ENCODE measurements at regions not wholly inside any gene's neighbourhood (a gene's known extent, or its start where the extent isn't known, plus 50 kb on each side); places are given as distances from the start of the nearest gene placed in this dataset.

GRCh38 chr5:54822324-54822687 lies 163.1 kb downstream of the ESM1 start:
- Histone ChIP-seq H3K27me3 (no peaks in the 10 kb centered on the region), H3K36me3 (no peaks in the 10 kb centered on the region), H3K9me3 (no peaks in the 10 kb centered on the region), H3K4me3 (no peak overlapping the region), H3K27ac (peak overlapping the region; percentile 79 to 80), H3K4me1 (peaks cover 0 to 70% (median 27%) of the 10 kb centered on the region in 4 donors)
- TF ChIP-seq CTCF (IDR thresholded peaks at IDR 0.05): no peak
- DNase-seq: no peak
- intact Hi-C loops (cut with DNase I; ENCODE audit: low total_unique reads): no loop called here

GRCh38 chr5:54821445-54822323 lies 163.7 kb downstream of the ESM1 start:
- Histone ChIP-seq H3K36me3 (no peaks in the 10 kb centered on the region), H3K27ac (peak overlapping the region; percentile 79 to 80), H3K27me3 (no peaks in the 10 kb centered on the region), H3K9me3 (no peaks in the 10 kb centered on the region), H3K4me1 (peaks cover 0 to 70% (median 27%) of the 10 kb centered on the region in 4 donors), H3K4me3 (no peak overlapping the region)
- DNase-seq: no peak
- intact Hi-C loops (cut with DNase I; ENCODE audit: low total_unique reads): no loop called here
- no peak for TF ChIP-seq CTCF (IDR thresholded peaks at IDR 0.05)

DNA sequence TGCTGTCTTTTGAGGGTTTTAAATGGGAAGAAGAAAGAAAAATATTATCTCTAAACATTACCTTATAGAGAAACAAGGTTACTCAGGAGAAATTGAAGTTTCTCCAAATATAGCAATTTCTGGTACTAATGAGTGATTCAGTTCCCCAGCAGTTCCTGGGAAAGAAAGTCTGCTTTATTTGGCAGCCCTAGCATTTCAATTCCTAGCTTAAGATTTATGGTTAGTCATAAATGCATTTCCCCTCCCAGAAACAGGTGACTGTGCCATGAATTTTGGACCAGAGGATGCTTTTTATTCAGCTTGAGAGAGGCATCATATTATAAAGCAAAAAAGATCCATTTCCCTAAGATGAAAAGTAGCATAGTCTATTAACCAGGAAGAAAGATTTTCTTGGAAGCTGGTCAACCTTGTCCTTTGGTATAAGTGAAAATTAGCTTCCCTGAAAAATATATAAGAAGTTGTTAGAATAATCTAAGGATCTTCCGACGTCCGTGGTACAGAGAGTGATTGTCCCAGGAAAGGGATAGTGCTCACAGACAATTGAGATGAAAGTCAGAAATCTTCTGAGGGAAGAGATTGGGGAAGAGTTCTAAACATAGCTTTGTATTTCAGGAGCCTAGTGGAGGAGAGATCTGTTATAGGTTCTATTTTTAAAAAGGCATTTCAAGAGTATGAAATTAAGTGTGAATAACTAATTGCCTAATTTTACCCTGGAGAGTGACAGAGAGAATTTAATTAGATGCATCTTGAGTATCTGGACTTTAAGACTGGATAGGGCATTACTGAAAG lies 164.9 kb downstream of the ESM1 start:
- Histone ChIP-seq H3K4me1 (peaks cover 0 to 61% (median 27%) of the 10 kb centered on the region in 4 donors), H3K36me3 (no peaks in the 10 kb centered on the region)
- intact Hi-C loops (cut with DNase I; ENCODE audit: low total_unique reads): no loop called here

GRCh38 chr5:54807421-54807820 lies 178.0 kb downstream of the ESM1 start:
- no peaks in the 10 kb centered on the region for H3K27me3 ChIP-seq
- no peak for TF ChIP-seq CTCF (IDR thresholded peaks at IDR 0.05)
- no peak overlapping the region for H3K4me3 ChIP-seq
- H3K27ac ChIP-seq: no peak overlapping the region
- DNase-seq: no peak
- H3K4me1 ChIP-seq: peaks cover 0 to 25% (median 3%) of the 10 kb centered on the region in 4 donors
- H3K9me3 ChIP-seq: no peaks in the 10 kb centered on the region
- no peaks in the 10 kb centered on the region for H3K36me3 ChIP-seq
- intact Hi-C loops (cut with DNase I; ENCODE audit: low total_unique reads): no loop called here

More for the DNA sequence above, 164.9 kb downstream of the ESM1 start:
- no peaks in the 10 kb centered on the region for H3K27me3 ChIP-seq
- no peaks in the 10 kb centered on the region for H3K9me3 ChIP-seq
- no peak for TF ChIP-seq CTCF (IDR thresholded peaks at IDR 0.05)
- no peak for DNase-seq
- H3K4me3 ChIP-seq: no peak overlapping the region
- H3K27ac ChIP-seq: peak overlapping the region; percentile 79 to 80

GRCh38 chr5:54804521-54804920 lies 180.9 kb downstream of the ESM1 start:
- TF ChIP-seq CTCF (IDR thresholded peaks at IDR 0.05): no peak
- H3K27ac ChIP-seq: no peak overlapping the region
- H3K4me1 ChIP-seq: peaks cover 0 to 25% (median 3%) of the 10 kb centered on the region in 4 donors
- no peaks in the 10 kb centered on the region for H3K36me3 ChIP-seq
- no peaks in the 10 kb centered on the region for H3K27me3 ChIP-seq
- intact Hi-C loops (cut with DNase I; ENCODE audit: low total_unique reads): no loop called here
- no peak overlapping the region for H3K4me3 ChIP-seq
- no peak for DNase-seq
- no peaks in the 10 kb centered on the region for H3K9me3 ChIP-seq
